Chondrocyte (in vitro differentiated cells): ENCODE measurements at regions not wholly inside any gene's neighbourhood (a gene's known extent, or its start where the extent isn't known, plus 50 kb on each side); places are given as distances from the start of the nearest gene placed in this dataset.

Source experiments
- DNase-seq: peaks from one replicate; pipeline ENCODE4 v3.0.0; 2021; ENCODE audit warnings: mixed read lengths, low spot score
- H3K27ac Mint-ChIP-seq: one replicate; pipeline ENCODE4 v1.8.0; 2021; ENCODE audit warnings: mild to moderate bottlenecking, moderate library complexity, mixed read lengths; ENCODE audit not compliant: unreplicated experiment
- H3K27me3 Mint-ChIP-seq: 2 replicates; pipeline ENCODE4 v1.8.0; 2021; ENCODE audit warnings: low read depth, mixed read lengths
- H3K36me3 Mint-ChIP-seq: 2 replicates; pipeline ENCODE4 v1.8.0; 2021; ENCODE audit warnings: low read depth, mixed read lengths
- H3K4me1 Mint-ChIP-seq: 2 replicates; pipeline ENCODE4 v1.8.0; 2021; ENCODE audit warnings: low read depth, mild to moderate bottlenecking, mixed read lengths
- H3K4me3 Mint-ChIP-seq: one replicate; pipeline ENCODE4 v1.8.0; 2021; ENCODE audit warnings: mild to moderate bottlenecking, moderate library complexity, mixed read lengths; ENCODE audit not compliant: unreplicated experiment
- H3K9me3 Mint-ChIP-seq: 2 replicates; pipeline ENCODE4 v1.8.0; 2021; ENCODE audit warnings: low read depth, mixed read lengths
- CTCF ChIP-seq: fragments of 200-600 bp; sonication (generic); IDR thresholded peaks from 2 replicates; pipeline ENCODE4 v1.5.0; 2021; ENCODE audit warnings: antibody characterized with exemption, mild to moderate bottlenecking, moderate library complexity

GRCh38 chr4:181710143-181710542, 533.1 kb upstream of the TENM3 start:
- Mint-ChIP-seq H3K4me3 (no peak overlapping the region), H3K4me1 (no peaks in the 10 kb centered on the region), H3K9me3 (peaks cover 6% of the 10 kb centered on the region), H3K27me3 (no peaks in the 10 kb centered on the region), H3K36me3 (peaks cover 1% of the 10 kb centered on the region), H3K27ac (no peak overlapping the region)
- TF ChIP-seq CTCF = no peak
- DNase-seq = no peak

GRCh38 chr4:181711387-181711786, 531.8 kb upstream of the TENM3 start:
- Mint-ChIP-seq H3K4me3 (no peak overlapping the region), H3K9me3 (peaks cover 6% of the 10 kb centered on the region)

GRCh38 chr4:181728305-181728966, 514.8 kb upstream of the TENM3 start:
- Mint-ChIP-seq H3K27me3 (no peaks in the 10 kb centered on the region), H3K4me3 (no peak overlapping the region), H3K9me3 (peaks cover 9% of the 10 kb centered on the region)

More at GRCh38 chr4:181711387-181711786, 531.8 kb upstream of the TENM3 start:
- TF ChIP-seq CTCF = no peak
- Mint-ChIP-seq H3K27ac (no peak overlapping the region), H3K27me3 (no peaks in the 10 kb centered on the region), H3K4me1 (no peaks in the 10 kb centered on the region), H3K36me3 (peaks cover 1% of the 10 kb centered on the region)
- DNase-seq = no peak

GRCh38 chr4:181731900-181732299, 511.3 kb upstream of the TENM3 start:
- Mint-ChIP-seq H3K4me3 (no peak overlapping the region), H3K4me1 (peaks cover 6% of the 10 kb centered on the region), H3K9me3 (no peaks in the 10 kb centered on the region), H3K27me3 (no peaks in the 10 kb centered on the region), H3K36me3 (no peaks in the 10 kb centered on the region), H3K27ac (no peak overlapping the region)
- no peak for DNase-seq
- no peak for TF ChIP-seq CTCF

More at GRCh38 chr4:181728305-181728966, 514.8 kb upstream of the TENM3 start:
- peaks cover 6% of the 10 kb centered on the region for H3K4me1 Mint-ChIP-seq
- H3K36me3 Mint-ChIP-seq = peaks cover 2% of the 10 kb centered on the region
- DNase-seq = no peak
- no peak overlapping the region for H3K27ac Mint-ChIP-seq
- no peak for TF ChIP-seq CTCF

- H3K4me3 Mint-ChIP-seq = no peak overlapping the region
- no peaks in the 10 kb centered on the region for H3K36me3 Mint-ChIP-seq
- H3K27me3 Mint-ChIP-seq = no peaks in the 10 kb centered on the region
- no peak for DNase-seq
- no peak overlapping the region for H3K27ac Mint-ChIP-seq
- no peaks in the 10 kb centered on the region for H3K4me1 Mint-ChIP-seq
- no peak for TF ChIP-seq CTCF
- H3K9me3 Mint-ChIP-seq = no peaks in the 10 kb centered on the region
These were observed 505.5 kb upstream of the TENM3 start for GRCh38 chr4:181737744-181738143.
